ENCODE measurements at regions not wholly inside any gene's neighbourhood (a gene's known extent, or its start where the extent isn't known, plus 50 kb on each side); places are given as distances from the start of the nearest gene placed in this dataset.
"Not testable (repeated sequence)": the region's sequence is repeated elsewhere in the genome, so short reads cannot be mapped to it uniquely, and the experiment has no call there.

DNA sequence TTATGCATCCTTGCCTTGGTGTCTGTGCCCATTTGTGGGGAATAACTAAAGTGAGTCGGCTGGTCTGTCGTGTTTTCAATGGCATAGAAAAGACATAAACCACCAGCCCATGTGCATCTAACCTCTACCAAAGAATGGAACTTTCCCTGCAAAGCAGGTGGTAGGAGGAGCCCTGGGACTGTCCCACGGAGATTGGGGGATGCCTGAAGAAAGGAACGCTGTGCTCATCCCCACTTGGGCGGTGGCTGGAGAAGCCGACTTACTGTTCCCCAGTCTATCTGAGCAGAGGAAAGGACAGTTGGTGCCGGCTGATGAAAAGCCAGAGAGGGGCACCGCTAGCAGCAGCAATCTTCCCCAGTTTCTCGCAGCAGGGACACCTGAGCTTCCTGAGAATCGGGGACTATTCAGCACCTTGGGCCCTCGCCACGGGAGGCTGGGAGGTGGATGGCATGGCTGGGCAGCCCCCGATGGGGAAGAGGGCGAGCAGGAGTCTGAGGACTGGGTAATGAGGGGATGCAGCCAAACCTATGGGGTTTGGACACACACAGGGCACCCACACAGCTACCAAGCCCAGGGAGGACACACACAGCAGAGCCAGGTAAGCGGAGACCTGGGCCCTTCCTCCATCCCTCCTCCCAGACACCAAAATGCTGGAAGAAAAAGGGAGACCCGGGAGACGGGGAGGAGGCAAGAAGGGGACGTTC, 53.7 kb upstream of the AGAP1 start:
- intact Hi-C loops (cut with micrococcal nuclease): no loop called here

DNA sequence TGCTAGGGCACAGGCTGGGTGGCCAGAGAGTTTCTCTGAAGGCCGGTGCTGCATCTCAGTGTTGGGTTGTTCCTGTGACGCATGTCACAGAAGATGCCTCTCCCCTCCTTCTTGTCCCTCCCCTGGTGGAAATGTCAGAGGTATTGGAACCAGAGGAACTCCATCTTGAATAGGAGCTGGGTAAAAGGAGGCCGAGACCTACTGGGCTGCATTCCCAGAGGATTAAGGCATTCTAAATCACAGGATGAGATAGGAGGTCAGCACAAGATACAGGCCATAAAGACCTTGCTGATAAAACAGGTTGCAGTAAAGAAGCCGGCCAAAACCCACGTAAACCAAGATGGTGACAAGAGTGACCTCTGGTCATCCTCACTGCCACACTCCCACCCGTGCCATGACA, 50.3 kb upstream of the AGAP1 start:
- H3K4me2 ChIP-seq (ENCODE audit: insufficient read depth, low read length); H3K79me2 ChIP-seq (ENCODE audit: control insufficient read depth, insufficient read depth, low read length); H3K36me3 ChIP-seq (ENCODE audit: control insufficient read depth in 2 of 2, extremely low read depth in 1 of 2, insufficient read depth in 2 of 2, low read length in 2 of 2); H2AFZ ChIP-seq (ENCODE audit: low read depth, low read length); H3K27me3 ChIP-seq (ENCODE audit: control insufficient read depth in 2 of 2, insufficient read depth in 2 of 2, low read length in 2 of 2); H4K20me1 ChIP-seq (replicated peaks; ENCODE audit: control insufficient read depth, extremely low read depth, insufficient read depth, low read length); H3K9me1 ChIP-seq (replicated peaks; ENCODE audit: control insufficient read depth, extremely low read depth, insufficient read depth, low read length); CTCF ChIA-PET; H3K4me1 ChIP-seq (ENCODE audit: control insufficient read depth, extremely low read depth, insufficient read depth, low read length); DNase-seq (ENCODE audit: low read depth, low spot score); H3K27ac ChIP-seq (ENCODE audit: insufficient read depth, low read depth, low read length); POLR2A ChIA-PET; H3K9ac ChIP-seq (replicated peaks; ENCODE audit: extremely low read depth, insufficient read depth, low read length); H3K9me3 ChIP-seq (replicated peaks; ENCODE audit: control insufficient read depth, insufficient read depth, low read length); FAIRE-seq; BruUV-seq (replicated peaks); intact Hi-C loops (cut with micrococcal nuclease); dilution Hi-C loops (cut with MboI; ENCODE audit: extremely low pct_ligation_motif_present, low sequenced_read_pairs); H3K4me3 ChIP-seq (replicated peaks in 1 of 3; ENCODE audit: insufficient read depth in 1 of 3, low read depth in 1 of 3, low read length in 3 of 3): not testable (repeated sequence)

More for the DNA sequence above, 53.7 kb upstream of the AGAP1 start:
- Histone ChIP-seq H3K4me1 (ENCODE audit: control insufficient read depth, extremely low read depth, insufficient read depth, low read length) (no peaks in the 10 kb centered on the region), H3K9me1 (replicated peaks; ENCODE audit: control insufficient read depth, extremely low read depth, insufficient read depth, low read length) (no peaks in the 10 kb centered on the region), H4K20me1 (replicated peaks; ENCODE audit: control insufficient read depth, extremely low read depth, insufficient read depth, low read length) (no peaks in the 10 kb centered on the region), H3K4me2 (ENCODE audit: insufficient read depth, low read length) (no peak overlapping the region), H3K4me3 (replicated peaks in 1 of 3; ENCODE audit: insufficient read depth in 1 of 3, low read depth in 1 of 3, low read length in 3 of 3) (no peak overlapping the region), H3K27me3 (ENCODE audit: control insufficient read depth in 2 of 2, insufficient read depth in 2 of 2, low read length in 2 of 2) (no peaks in the 10 kb centered on the region), H2AFZ (ENCODE audit: low read depth, low read length) (no peak overlapping the region), H3K27ac (ENCODE audit: insufficient read depth, low read depth, low read length) (no peak overlapping the region), H3K79me2 (ENCODE audit: control insufficient read depth, insufficient read depth, low read length) (no peaks in the 10 kb centered on the region), H3K9ac (replicated peaks; ENCODE audit: extremely low read depth, insufficient read depth, low read length) (no peak overlapping the region), H3K9me3 (replicated peaks; ENCODE audit: control insufficient read depth, insufficient read depth, low read length) (no peaks in the 10 kb centered on the region), H3K36me3 (ENCODE audit: control insufficient read depth in 2 of 2, extremely low read depth in 1 of 2, insufficient read depth in 2 of 2, low read length in 2 of 2) (no peaks in the 10 kb centered on the region)
- POLR2A ChIA-PET: no interaction called here
- CTCF ChIA-PET: interaction anchor here (2.5 kb wide), 1 partner anchor 13 kb away, joined by 9 read pairs; no protein-coding TSS in a partner anchor
- DNase-seq (ENCODE audit: low read depth, low spot score) (no peak), FAIRE-seq (no peak)
- no TSS peak for BruUV-seq (replicated peaks)
- dilution Hi-C loops (cut with MboI; ENCODE audit: extremely low pct_ligation_motif_present, low sequenced_read_pairs): no loop called here
- TF ChIP-seq GATA2 (IDR thresholded peaks at IDR 0.05; ENCODE audit: insufficient read depth, insufficient read length, low read depth, low read length): no peak
